ENCODE measurements at regions not wholly inside any gene's neighbourhood (a gene's known extent, or its start where the extent isn't known, plus 50 kb on each side); places are given as distances from the start of the nearest gene placed in this dataset.
"Not testable (repeated sequence)": the region's sequence is repeated elsewhere in the genome, so short reads cannot be mapped to it uniquely, and the experiment has no call there.

GRCh38 chr2:87686873-87687549 is 60.9 kb upstream of the PLGLB2 start:
- TF ChIP-seq CTCF, POLR2A (IDR thresholded peaks at IDR 0.05): not testable (repeated sequence)

All from right lobe of liver (tissue), 4 donors.